Astrocyte (in vitro differentiated cells and primary cell): ENCODE measurements at regions not wholly inside any gene's neighbourhood (a gene's known extent, or its start where the extent isn't known, plus 50 kb on each side); places are given as distances from the start of the nearest gene placed in this dataset.

Experiments
- DNase-seq: peaks from one replicate; pipeline ENCODE4 v3.0.0-alpha.2; 2010; ENCODE audit warnings: low read depth
- FAIRE-seq: peaks from 2 replicates; lab custom pipeline; 2011; peaks lifted over from hg19 to GRCh38; lab: Jason Lieb, UNC
- H2AFZ ChIP-seq: 2 replicates; pipeline ENCODE4 v1.6.0; 2012; ENCODE audit warnings: low read depth, low read length, inconsistent platforms
- H3K27ac ChIP-seq: 2 replicates; pipeline ENCODE4 v1.5.1; 2011; ENCODE audit warnings: low read depth, low read length, inconsistent platforms
- H3K27me3 ChIP-seq: 2 replicates; pipeline ENCODE4 v1.6.0; 2011; ENCODE audit warnings: low read length, inconsistent platforms; ENCODE audit not compliant: insufficient read depth
- H3K36me3 ChIP-seq: 2 replicates; pipeline ENCODE4 v1.5.1; 2011; ENCODE audit warnings: low read length, inconsistent platforms; ENCODE audit not compliant: insufficient read depth
- H3K4me1 ChIP-seq: 2 replicates; pipeline ENCODE4 v1.5.1; 2011; ENCODE audit warnings: low read length, inconsistent platforms; ENCODE audit not compliant: insufficient read depth
- H3K4me2 ChIP-seq: 2 replicates; pipeline ENCODE4 v1.6.0; 2012; ENCODE audit warnings: low read length, inconsistent platforms
- H3K4me3 ChIP-seq: 2 replicates; pipeline ENCODE4 v1.5.1; 2011; ENCODE audit warnings: low read depth, mild to moderate bottlenecking, low read length, inconsistent platforms; ENCODE audit not compliant: insufficient read depth
- H3K79me2 ChIP-seq: 2 replicates; pipeline ENCODE4 v1.6.0; 2012; ENCODE audit warnings: mild to moderate bottlenecking, low read length, inconsistent platforms; ENCODE audit not compliant: insufficient read depth
- H3K9ac ChIP-seq: 2 replicates; pipeline ENCODE4 v1.6.0; 2012; ENCODE audit warnings: mild to moderate bottlenecking, low read length, inconsistent platforms
- H3K9me3 ChIP-seq: 2 replicates; pipeline ENCODE4 v1.5.1; 2012; ENCODE audit warnings: low read depth, mild to moderate bottlenecking, low read length, inconsistent platforms; ENCODE audit not compliant: insufficient read depth
- H4K20me1 ChIP-seq: 2 replicates; pipeline ENCODE4 v1.6.0; 2012; ENCODE audit warnings: low read length, inconsistent platforms; ENCODE audit not compliant: insufficient read depth
- H3K27ac Mint-ChIP-seq: one replicate; pipeline ENCODE4 v1.8.0; 2021; ENCODE audit warnings: mild to moderate bottlenecking, mixed read lengths; ENCODE audit not compliant: unreplicated experiment
- H3K27me3 Mint-ChIP-seq: one replicate; pipeline ENCODE4 v1.8.0; 2021; ENCODE audit warnings: low read depth, mixed read lengths; ENCODE audit not compliant: unreplicated experiment
- H3K36me3 Mint-ChIP-seq: one replicate; pipeline ENCODE4 v1.8.0; 2021; ENCODE audit warnings: low read depth, mixed read lengths; ENCODE audit not compliant: unreplicated experiment
- H3K4me1 Mint-ChIP-seq: one replicate; pipeline ENCODE4 v1.8.0; 2021; ENCODE audit warnings: low read depth, mixed read lengths; ENCODE audit not compliant: unreplicated experiment
- H3K4me3 Mint-ChIP-seq: one replicate; pipeline ENCODE4 v1.8.0; 2021; ENCODE audit warnings: mild to moderate bottlenecking, moderate library complexity, mixed read lengths; ENCODE audit not compliant: unreplicated experiment
- H3K9me3 Mint-ChIP-seq: one replicate; pipeline ENCODE4 v1.8.0; 2021; ENCODE audit warnings: mild to moderate bottlenecking, mixed read lengths; ENCODE audit not compliant: unreplicated experiment
- CTCF ChIP-seq: IDR thresholded peaks from 2 replicates; pipeline ENCODE4 v1.5.1; 2011; ENCODE audit warnings: low read depth, mild to moderate bottlenecking, inconsistent platforms, low read length, moderate library complexity; ENCODE audit not compliant: insufficient read depth
- EZH2 ChIP-seq: IDR thresholded peaks from 2 replicates; pipeline ENCODE4 v1.6.1; 2012; ENCODE audit warnings: mild to moderate bottlenecking, low read length, inconsistent platforms; ENCODE audit not compliant: insufficient read depth

GRCh38 chr5:126355940-126356339, 67.3 kb upstream of the GRAMD2B start:
- Mint-ChIP-seq H3K27me3 (no peaks in the 10 kb centered on the region), H3K4me3 (no peak overlapping the region), H3K4me1 (peaks cover 55% of the 10 kb centered on the region), H3K36me3 (no peaks in the 10 kb centered on the region), H3K9me3 (no peaks in the 10 kb centered on the region), H3K27ac (no peak overlapping the region)
- H3K27ac ChIP-seq, result no peak overlapping the region
- H3K4me1 ChIP-seq, result peaks cover 27% of the 10 kb centered on the region
- peak; percentile 29 for FAIRE-seq
- H2AFZ ChIP-seq, result no peak overlapping the region
- no peaks in the 10 kb centered on the region for H4K20me1 ChIP-seq
- no peaks in the 10 kb centered on the region for H3K27me3 ChIP-seq
- H3K4me2 ChIP-seq, result no peak overlapping the region
- no peaks in the 10 kb centered on the region for H3K9me3 ChIP-seq
- no peak overlapping the region for H3K9ac ChIP-seq
- DNase-seq, result no peak
- no peaks in the 10 kb centered on the region for H3K79me2 ChIP-seq
- TF ChIP-seq CTCF, result no peak
- no peak for TF ChIP-seq EZH2
- H3K4me3 ChIP-seq, result no peak overlapping the region
- no peaks in the 10 kb centered on the region for H3K36me3 ChIP-seq

- H3K4me2 ChIP-seq, result no peak overlapping the region
- no peak overlapping the region for H2AFZ ChIP-seq
- H3K36me3 Mint-ChIP-seq, result no peaks in the 10 kb centered on the region
- H3K27ac ChIP-seq, result no peak overlapping the region
- no peak overlapping the region for H3K27ac Mint-ChIP-seq
- H3K9me3 ChIP-seq, result no peaks in the 10 kb centered on the region
- peak; percentile 60 for FAIRE-seq
- no peaks in the 10 kb centered on the region for H3K79me2 ChIP-seq
- no peaks in the 10 kb centered on the region for H3K36me3 ChIP-seq
- no peak overlapping the region for H3K4me3 Mint-ChIP-seq
- H3K4me3 ChIP-seq, result no peak overlapping the region
- no peak for DNase-seq
- H3K4me1 Mint-ChIP-seq, result peaks cover 44% of the 10 kb centered on the region
- no peaks in the 10 kb centered on the region for H3K27me3 ChIP-seq
- H3K27me3 Mint-ChIP-seq, result no peaks in the 10 kb centered on the region
- H3K9ac ChIP-seq, result no peak overlapping the region
- TF ChIP-seq CTCF (no peak), EZH2 (no peak)
- no peaks in the 10 kb centered on the region for H3K9me3 Mint-ChIP-seq
- peaks cover 19% of the 10 kb centered on the region for H3K4me1 ChIP-seq
- no peaks in the 10 kb centered on the region for H4K20me1 ChIP-seq
Observed at GRCh38 chr5:126357585-126358342, 65.4 kb upstream of the GRAMD2B start.

- Mint-ChIP-seq H3K4me3 (no peak overlapping the region), H3K36me3 (no peaks in the 10 kb centered on the region), H3K9me3 (no peaks in the 10 kb centered on the region), H3K27ac (peak overlapping the region; percentile 73), H3K4me1 (peaks cover 38% of the 10 kb centered on the region), H3K27me3 (no peaks in the 10 kb centered on the region)
- Histone ChIP-seq H3K27ac (no peak overlapping the region), H3K9ac (no peak overlapping the region), H3K4me2 (no peak overlapping the region), H3K36me3 (no peaks in the 10 kb centered on the region), H3K27me3 (no peaks in the 10 kb centered on the region), H3K9me3 (no peaks in the 10 kb centered on the region), H4K20me1 (no peaks in the 10 kb centered on the region), H2AFZ (no peak overlapping the region), H3K79me2 (no peaks in the 10 kb centered on the region), H3K4me1 (peaks cover 15% of the 10 kb centered on the region), H3K4me3 (no peak overlapping the region)
- FAIRE-seq, result peak; percentile 49
- DNase-seq, result peak; percentile 57
- no peak for TF ChIP-seq EZH2
- TF ChIP-seq CTCF, result no peak
Observed at GRCh38 chr5:126358525-126358924, 64.7 kb upstream of the GRAMD2B start.
